Trophoblast cell (in vitro differentiated cells and primary cell): ENCODE measurements at regions not wholly inside any gene's neighbourhood (a gene's known extent, or its start where the extent isn't known, plus 50 kb on each side); places are given as distances from the start of the nearest gene placed in this dataset.

Experiments used
- DNase-seq, 2 donors: peaks; one replicate each; pipeline ENCODE4 v3.0.0-alpha.2; 2016
- H2AFZ ChIP-seq: 2 replicates; pipeline ENCODE4 v1.6.1; 2013; ENCODE audit warnings: low read length, moderate library complexity, mild to moderate bottlenecking; ENCODE audit not compliant: insufficient read depth, poor library complexity
- H2AK5ac ChIP-seq: 2 replicates; pipeline ENCODE4 v1.6.1; 2013; ENCODE audit warnings: mild to moderate bottlenecking, low read length
- H2BK120ac ChIP-seq: 2 replicates; pipeline ENCODE4 v1.6.1; 2013; ENCODE audit warnings: low read length, mild to moderate bottlenecking, moderate library complexity; ENCODE audit not compliant: insufficient read depth, poor library complexity
- H2BK12ac ChIP-seq: 2 replicates; pipeline ENCODE4 v1.6.1; 2013; ENCODE audit warnings: mild to moderate bottlenecking, low read length, moderate library complexity
- H2BK5ac ChIP-seq: 2 replicates; pipeline ENCODE4 v1.6.1; 2013; ENCODE audit warnings: low read length, low read depth, moderate library complexity, mild to moderate bottlenecking; ENCODE audit not compliant: poor library complexity
- H3K14ac ChIP-seq: 2 replicates; pipeline ENCODE4 v1.6.1; 2013; ENCODE audit warnings: mild to moderate bottlenecking, low read length
- H3K18ac ChIP-seq: 2 replicates; pipeline ENCODE4 v1.6.1; 2013; ENCODE audit warnings: mild to moderate bottlenecking, low read length
- H3K23ac ChIP-seq: 2 replicates; pipeline ENCODE4 v1.6.1; 2013; ENCODE audit warnings: low read length
- H3K27ac ChIP-seq: 2 replicates; pipeline ENCODE4 v1.5.1; 2013; ENCODE audit warnings: low read depth, mild to moderate bottlenecking, inconsistent platforms, low read length, moderate library complexity
- H3K27me3 ChIP-seq: 2 replicates; pipeline ENCODE4 v1.6.1; 2013; ENCODE audit warnings: inconsistent platforms, mild to moderate bottlenecking, low read length, moderate library complexity; ENCODE audit not compliant: insufficient read depth
- H3K36me3 ChIP-seq, 2 experiments: 1 replicate in 1 of 2; 2 replicates in 1 of 2; pipeline ENCODE4 v1.6.1; 2013; ENCODE audit warnings: low read length in 2 of 2, mild to moderate bottlenecking in 2 of 2, moderate library complexity in 1 of 2; ENCODE audit not compliant: insufficient read depth in 2 of 2, control insufficient read depth in 1 of 2
- H3K4ac ChIP-seq: 2 replicates; pipeline ENCODE4 v1.6.1; 2013; ENCODE audit warnings: low read depth, mild to moderate bottlenecking, low read length, moderate library complexity
- H3K4me1 ChIP-seq, 2 experiments: 1 replicate in 1 of 2; 2 replicates in 1 of 2; pipeline ENCODE4 v1.6.1; 2013; ENCODE audit warnings: low read length in 2 of 2, mild to moderate bottlenecking in 2 of 2, moderate library complexity in 1 of 2; ENCODE audit not compliant: insufficient read depth in 2 of 2, control insufficient read depth in 1 of 2
- H3K4me2 ChIP-seq: 2 replicates; pipeline ENCODE4 v1.6.1; 2013; ENCODE audit warnings: inconsistent platforms, mild to moderate bottlenecking, low read length, moderate library complexity
- H3K4me3 ChIP-seq: 2 replicates; pipeline ENCODE4 v1.5.1; 2013; ENCODE audit warnings: mild to moderate bottlenecking, low read depth, low read length, inconsistent platforms
- H3K79me1 ChIP-seq: one replicate; pipeline ENCODE4 v1.6.1; 2013; ENCODE audit warnings: low read length
- H3K79me2 ChIP-seq: 2 replicates; pipeline ENCODE4 v1.6.1; 2013; ENCODE audit warnings: low read length, mild to moderate bottlenecking; ENCODE audit not compliant: control insufficient read depth, insufficient read depth, poor library complexity
- H3K9ac ChIP-seq: 2 replicates; pipeline ENCODE4 v1.6.1; 2013; ENCODE audit warnings: mild to moderate bottlenecking, low read length
- H3K9me3 ChIP-seq: 2 replicates; pipeline ENCODE4 v1.6.1; 2013; ENCODE audit warnings: low read depth, mild to moderate bottlenecking, control low read depth, inconsistent platforms, low read length; ENCODE audit not compliant: insufficient read depth
- H4K12ac ChIP-seq: 2 replicates; pipeline ENCODE4 v1.6.1; 2013; ENCODE audit warnings: low read depth, mild to moderate bottlenecking, low read length, moderate library complexity
- H4K8ac ChIP-seq: 2 replicates; pipeline ENCODE4 v1.6.1; 2013; ENCODE audit warnings: low read depth, mild to moderate bottlenecking, low read length, moderate library complexity
- H4K91ac ChIP-seq: one replicate; pipeline ENCODE4 v1.6.1; 2013; ENCODE audit warnings: low read depth, mild to moderate bottlenecking, low read length, moderate library complexity
- WGBS: extraction: QIAGEN DNeasy Blood & Tissue Kit; methylation state at CpG from one replicate; pipeline ENCODE4 v1.1.7; 2013; ENCODE audit warnings: missing lambda C conversion rate; ENCODE audit not compliant: insufficient read length, insufficient coverage; ENCODE audit errors: extremely low coverage; 5-methylcytosine and 5-hydroxymethylcytosine counted together

DNA sequence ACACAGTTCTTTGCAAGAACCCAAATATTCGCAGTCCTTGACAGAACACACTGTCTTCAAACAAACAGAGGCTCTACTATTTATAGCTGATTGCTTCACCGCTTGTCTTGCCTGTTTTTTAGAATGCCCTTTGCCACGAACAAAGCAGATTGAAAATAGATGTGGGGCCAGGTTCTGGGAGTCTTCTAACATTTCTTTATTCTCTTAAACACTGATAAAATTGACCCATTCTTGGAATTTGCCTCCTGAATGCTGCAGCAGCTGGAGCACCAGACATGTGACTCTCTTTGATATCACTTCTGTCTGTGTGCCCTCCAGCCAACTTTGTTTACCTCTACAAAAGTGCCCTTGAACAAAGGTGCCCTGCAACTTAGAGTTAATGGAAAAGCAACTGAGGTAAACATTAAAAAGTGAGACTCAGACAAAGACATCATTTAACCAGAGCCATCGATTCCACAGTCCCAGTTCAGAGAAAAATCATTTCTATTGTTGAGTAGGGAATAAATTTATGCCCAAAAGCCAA is 64.2 kb upstream of the SPP1 start:
- Histone ChIP-seq H3K14ac (no peak overlapping the region), H2AK5ac (no peak overlapping the region), H3K36me3 (no peaks in the 10 kb centered on the region), H4K12ac (no peak overlapping the region), H2AFZ (no peak overlapping the region), H2BK120ac (peak overlapping the region; percentile 35), H4K91ac (no peak overlapping the region), H3K9ac (no peak overlapping the region), H3K27ac (peak overlapping the region; percentile 76), H3K4me3 (no peak overlapping the region), H4K8ac (no peak overlapping the region), H3K79me1 (peaks cover 17% of the 10 kb centered on the region), H3K4me1 (peaks cover 2 to 30% of the 10 kb centered on the region in 2 experiments), H3K18ac (no peak overlapping the region), H2BK5ac (peak overlapping the region; percentile 61), H3K23ac (no peak overlapping the region), H2BK12ac (peak overlapping the region; percentile 68), H3K4ac (no peak overlapping the region), H3K79me2 (no peaks in the 10 kb centered on the region), H3K4me2 (peak overlapping the region; percentile 16), H3K9me3 (no peaks in the 10 kb centered on the region), H3K27me3 (no peaks in the 10 kb centered on the region)
- DNase-seq, result no peak
- WGBS, result no CpG with 5 or more reads among the region's 4 CpGs

DNA sequence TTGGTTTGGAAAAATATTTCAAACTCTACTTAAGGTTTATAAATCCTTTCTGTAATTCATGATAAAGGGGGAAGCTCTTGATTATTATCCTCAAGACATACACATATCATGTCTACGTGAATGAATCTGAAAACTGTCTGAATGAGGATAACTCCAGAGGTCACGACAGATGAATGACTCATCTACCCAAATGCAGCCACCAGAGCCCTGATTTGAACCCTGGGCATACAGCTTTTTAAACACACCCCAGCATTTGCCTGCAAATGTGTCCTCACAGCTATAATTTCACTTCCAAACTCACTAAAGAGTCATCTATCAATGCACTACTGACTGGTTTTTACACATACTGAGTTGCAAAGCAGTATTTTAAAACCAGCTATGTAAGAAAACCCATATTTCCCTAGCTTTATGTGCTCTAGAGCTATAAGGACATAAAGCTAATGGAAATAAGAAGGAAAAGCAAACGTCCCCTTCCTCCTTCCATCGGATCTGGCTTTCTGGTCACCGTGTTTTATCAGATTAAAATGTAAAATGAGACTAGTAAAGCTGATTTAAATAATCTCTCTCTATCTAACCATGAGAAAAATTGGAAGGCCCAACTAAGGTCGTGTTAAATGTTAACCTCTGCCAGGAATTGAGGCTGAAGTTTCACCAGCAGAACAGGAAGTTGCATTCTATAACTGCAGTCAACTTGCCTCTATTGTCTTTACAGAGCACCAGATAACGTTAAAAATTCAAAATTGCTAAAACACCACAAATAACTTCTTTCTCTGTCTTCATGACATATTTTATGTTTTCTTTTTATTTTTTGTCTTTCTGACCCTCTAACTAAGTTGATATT is 63.1 kb upstream of the SPP1 start:
- H2BK120ac ChIP-seq, result peak overlapping the region; percentile 85
- H4K12ac ChIP-seq, result no peak overlapping the region
- no peak overlapping the region for H2AFZ ChIP-seq
- no peak overlapping the region for H2BK12ac ChIP-seq
- H3K9ac ChIP-seq, result no peak overlapping the region
- WGBS, result no CpG with 5 or more reads among the region's 7 CpGs
- H2BK5ac ChIP-seq, result peak overlapping the region; percentile 63
- H3K4me3 ChIP-seq, result no peak overlapping the region
- peak overlapping the region; percentile 72 for H4K8ac ChIP-seq
- peaks cover 6 to 35% of the 10 kb centered on the region in 2 experiments for H3K4me1 ChIP-seq
- no peak overlapping the region for H3K4ac ChIP-seq
- no peak overlapping the region for H4K91ac ChIP-seq
- H3K36me3 ChIP-seq, result no peaks in the 10 kb centered on the region
- no peak for DNase-seq
- H3K27ac ChIP-seq, result peak overlapping the region; percentile 61
- no peaks in the 10 kb centered on the region for H3K27me3 ChIP-seq
- no peak overlapping the region for H3K18ac ChIP-seq
- no peaks in the 10 kb centered on the region for H3K9me3 ChIP-seq
- H3K23ac ChIP-seq, result no peak overlapping the region
- no peak overlapping the region for H3K14ac ChIP-seq
- H2AK5ac ChIP-seq, result no peak overlapping the region
- peaks cover 17% of the 10 kb centered on the region for H3K79me1 ChIP-seq
- no peaks in the 10 kb centered on the region for H3K79me2 ChIP-seq
- no peak overlapping the region for H3K4me2 ChIP-seq

DNA sequence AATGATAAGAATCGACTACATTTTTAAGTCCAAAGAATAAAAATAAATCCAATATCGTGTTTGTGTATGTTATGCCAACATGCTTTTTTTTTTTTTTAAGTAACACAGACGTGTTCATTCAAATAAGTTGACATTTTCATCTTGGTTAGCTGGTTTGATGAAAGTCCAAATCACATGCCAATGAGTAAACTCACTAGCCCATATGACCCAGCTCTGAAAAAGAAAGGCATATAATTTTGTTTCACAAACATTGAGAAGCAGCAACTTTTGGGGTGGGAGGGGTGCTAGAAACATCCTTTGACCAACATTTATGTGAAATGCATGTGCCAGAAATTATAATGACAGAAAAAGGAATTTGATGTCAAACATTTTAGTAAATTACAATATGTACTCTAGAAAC is 61.6 kb upstream of the SPP1 start:
- Histone ChIP-seq H2AK5ac (no peak overlapping the region), H3K27me3 (no peaks in the 10 kb centered on the region), H4K8ac (no peak overlapping the region), H3K23ac (no peak overlapping the region), H3K27ac (no peak overlapping the region), H4K91ac (no peak overlapping the region), H3K14ac (no peak overlapping the region), H3K18ac (no peak overlapping the region), H3K9ac (no peak overlapping the region), H3K4me1 (peaks cover 6 to 28% of the 10 kb centered on the region in 2 experiments), H3K4me3 (no peak overlapping the region), H3K36me3 (no peaks in the 10 kb centered on the region), H3K4me2 (no peak overlapping the region), H2BK5ac (no peak overlapping the region), H3K79me2 (no peaks in the 10 kb centered on the region), H2BK12ac (no peak overlapping the region), H3K4ac (no peak overlapping the region), H4K12ac (no peak overlapping the region), H2BK120ac (no peak overlapping the region), H3K9me3 (no peaks in the 10 kb centered on the region), H2AFZ (no peak overlapping the region), H3K79me1 (peaks cover 18% of the 10 kb centered on the region)
- no peak for DNase-seq
- WGBS, result no CpG with 5 or more reads among the region's 3 CpGs

DNA sequence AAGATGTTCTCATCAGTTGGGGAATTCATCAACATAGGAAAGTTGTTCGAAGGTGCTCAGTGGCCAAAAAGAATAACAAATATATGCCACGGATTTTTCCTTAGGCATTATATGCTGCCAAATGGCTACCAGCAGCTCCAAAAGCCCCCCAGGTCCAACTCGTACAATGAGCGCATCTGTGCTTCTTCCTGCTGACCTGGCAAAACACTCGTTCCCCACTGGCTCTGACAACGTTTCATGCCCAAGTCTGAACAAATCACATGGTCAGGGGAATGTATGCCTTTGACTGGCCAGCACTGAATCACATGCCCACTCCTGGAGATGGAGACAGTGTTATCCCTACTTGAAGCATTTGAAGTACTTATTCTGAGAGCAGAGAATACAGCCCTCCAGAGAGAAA is 59.9 kb upstream of the SPP1 start:
- no peaks in the 10 kb centered on the region for H3K9me3 ChIP-seq
- peaks cover 14% of the 10 kb centered on the region for H3K79me1 ChIP-seq
- no peak overlapping the region for H3K4me2 ChIP-seq
- no peak overlapping the region for H4K12ac ChIP-seq
- DNase-seq, result no peak
- H3K36me3 ChIP-seq, result no peaks in the 10 kb centered on the region
- H3K18ac ChIP-seq, result no peak overlapping the region
- H3K14ac ChIP-seq, result no peak overlapping the region
- H3K4ac ChIP-seq, result no peak overlapping the region
- H3K23ac ChIP-seq, result no peak overlapping the region
- peak overlapping the region; percentile 74 for H4K91ac ChIP-seq
- H3K79me2 ChIP-seq, result no peaks in the 10 kb centered on the region
- H3K4me1 ChIP-seq, result peaks cover 8 to 29% of the 10 kb centered on the region in 2 experiments
- no peaks in the 10 kb centered on the region for H3K27me3 ChIP-seq
- no peak overlapping the region for H2BK5ac ChIP-seq
- H3K4me3 ChIP-seq, result no peak overlapping the region
- H3K27ac ChIP-seq, result no peak overlapping the region
- no CpG with 5 or more reads among the region's 6 CpGs for WGBS
- no peak overlapping the region for H3K9ac ChIP-seq
- H2BK120ac ChIP-seq, result peak overlapping the region; percentile 72
- H2AFZ ChIP-seq, result no peak overlapping the region
- peak overlapping the region; percentile 44 for H2AK5ac ChIP-seq
- H4K8ac ChIP-seq, result no peak overlapping the region
- H2BK12ac ChIP-seq, result no peak overlapping the region
